SH-SY5Y (cell line): ENCODE measurements at regions not wholly inside any gene's neighbourhood (a gene's known extent, or its start where the extent isn't known, plus 50 kb on each side); places are given as distances from the start of the nearest gene placed in this dataset.

Experiments used
- GATA2 ChIP-seq: IDR thresholded peaks from 2 replicates; pipeline ENCODE4 v1.6.1; 2011; ENCODE audit warnings: mild to moderate bottlenecking, low read depth, low read length
- GATA3 ChIP-seq: IDR thresholded peaks from 2 replicates; pipeline ENCODE4 v1.6.1; 2011; ENCODE audit warnings: low read depth, mild to moderate bottlenecking, low read length, moderate library complexity

- TF ChIP-seq GATA2 = no peak
- TF ChIP-seq GATA3 = no peak
Observed at GRCh38 chr3:74122281-74122680, 492.2 kb downstream of the CNTN3 start.
